ENCODE measurements at regions not wholly inside any gene's neighbourhood (a gene's known extent, or its start where the extent isn't known, plus 50 kb on each side); places are given as distances from the start of the nearest gene placed in this dataset.

- Histone ChIP-seq H3K36me3 (ENCODE audit: control insufficient read depth, insufficient read depth, low read length) (no peaks in the 10 kb centered on the region), H3K27me3 (ENCODE audit: control insufficient read depth, insufficient read depth, low read length) (no peaks in the 10 kb centered on the region; the same call in 1 of the 2 replicates), H3K4me3 (ENCODE audit: low read depth, low read length) (no peak overlapping the region)
- ChIA-PET CTCF (interaction anchor here (1.5 kb wide), 1 partner anchor 13 kb away, joined by 3 read pairs; no protein-coding TSS in a partner anchor), POLR2A (no interaction called here)
- DNase-seq (ENCODE audit: low read depth): no peak
- TF ChIP-seq CTCF (IDR thresholded peaks at IDR 0.05; ENCODE audit: insufficient read depth, low read depth, low read length): no peak
These were observed 133.4 kb upstream of the AGAP1 start for GRCh38 chr2:235360446-235360845.

- Histone ChIP-seq H3K4me3 (ENCODE audit: low read depth, low read length) (no peak overlapping the region), H3K27me3 (ENCODE audit: control insufficient read depth, insufficient read depth, low read length) (no peaks in the 10 kb centered on the region; the same call in 1 of the 2 replicates), H3K36me3 (ENCODE audit: control insufficient read depth, insufficient read depth, low read length) (no peaks in the 10 kb centered on the region)
- POLR2A ChIA-PET: no interaction called here
- no peak for TF ChIP-seq CTCF (IDR thresholded peaks at IDR 0.05; ENCODE audit: insufficient read depth, low read depth, low read length)
- CTCF ChIA-PET: interaction anchor here (0.7 to 1.0 kb wide), 2 partner anchors 10 to 51 kb away, joined by 3 to 5 read pairs; no protein-coding TSS in a partner anchor
- no peak for DNase-seq (ENCODE audit: low read depth)
These were observed 128.1 kb upstream of the AGAP1 start for GRCh38 chr2:235365743-235366142.

GRCh38 chr2:235366390-235366789, 127.5 kb upstream of the AGAP1 start:
- Histone ChIP-seq H3K4me3 (ENCODE audit: low read depth, low read length) (no peak overlapping the region), H3K27me3 (ENCODE audit: control insufficient read depth, insufficient read depth, low read length) (no peaks in the 10 kb centered on the region; the same call in 1 of the 2 replicates), H3K36me3 (ENCODE audit: control insufficient read depth, insufficient read depth, low read length) (no peaks in the 10 kb centered on the region)
- POLR2A ChIA-PET: no interaction called here
- CTCF ChIA-PET: interaction anchor here (0.6 kb wide), 1 partner anchor 15 kb away, joined by 4 read pairs; no protein-coding TSS in a partner anchor
- no peak for DNase-seq (ENCODE audit: low read depth)
- no peak for TF ChIP-seq CTCF (IDR thresholded peaks at IDR 0.05; ENCODE audit: insufficient read depth, low read depth, low read length)

- Histone ChIP-seq H3K27me3 (ENCODE audit: control insufficient read depth, insufficient read depth, low read length) (no peaks in the 10 kb centered on the region; the same call in 1 of the 2 replicates), H3K36me3 (ENCODE audit: control insufficient read depth, insufficient read depth, low read length) (no peaks in the 10 kb centered on the region), H3K4me3 (ENCODE audit: low read depth, low read length) (no peak overlapping the region)
- DNase-seq (ENCODE audit: low read depth): no peak
- ChIA-PET CTCF (no interaction called here), POLR2A (no interaction called here)
- no peak for TF ChIP-seq CTCF (IDR thresholded peaks at IDR 0.05; ENCODE audit: insufficient read depth, low read depth, low read length)
These were observed 127.0 kb upstream of the AGAP1 start for GRCh38 chr2:235366807-235367206.

GRCh38 chr2:235371018-235371417, 122.8 kb upstream of the AGAP1 start:
- DNase-seq (ENCODE audit: low read depth): no peak
- CTCF ChIA-PET: no interaction called here
- Histone ChIP-seq H3K27me3 (ENCODE audit: control insufficient read depth, insufficient read depth, low read length) (no peaks in the 10 kb centered on the region; the same call in 1 of the 2 replicates), H3K36me3 (ENCODE audit: control insufficient read depth, insufficient read depth, low read length) (no peaks in the 10 kb centered on the region), H3K4me3 (ENCODE audit: low read depth, low read length) (no peak overlapping the region)
- TF ChIP-seq CTCF (IDR thresholded peaks at IDR 0.05; ENCODE audit: insufficient read depth, low read depth, low read length): no peak
- POLR2A ChIA-PET: no interaction called here
